ENCODE measurements at regions not wholly inside any gene's neighbourhood (a gene's known extent, or its start where the extent isn't known, plus 50 kb on each side); places are given as distances from the start of the nearest gene placed in this dataset.
A peak's percentile ranks its signal among the peaks of the same experiment; 100 is the strongest.

- Histone ChIP-seq H4K20me1 (ENCODE audit: control insufficient read depth, extremely low read depth, insufficient read depth, low read length) (no peaks in the 10 kb centered on the region), H3K9ac (ENCODE audit: insufficient read depth, low read length) (no peak overlapping the region), H3K4me2 (ENCODE audit: extremely low read depth, insufficient read depth, low read length) (no peak overlapping the region), H3K36me3 (ENCODE audit: control insufficient read depth, insufficient read depth, low read length) (no peaks in the 10 kb centered on the region), H3K4me1 (ENCODE audit: control insufficient read depth, extremely low read depth, insufficient read depth, low read length) (no peaks in the 10 kb centered on the region), H3K79me2 (ENCODE audit: control insufficient read depth, insufficient read depth, low read length) (no peaks in the 10 kb centered on the region), H3K27ac (ENCODE audit: insufficient read depth, low read length) (no peak overlapping the region), H2AFZ (ENCODE audit: low read length) (no peak overlapping the region), H3K9me3 (ENCODE audit: control insufficient read depth, insufficient read depth, low read depth, low read length) (no peaks in the 10 kb centered on the region), H3K4me3 (replicated peaks in 1 of 4; ENCODE audit: control extremely low read depth in 1 of 4, insufficient read depth in 1 of 4, low read depth in 3 of 4, low read length in 4 of 4) (no peak overlapping the region), H3K27me3 (ENCODE audit: control insufficient read depth, insufficient read depth, low read length) (no peaks in the 10 kb centered on the region)
- TF ChIP-seq CTCF (conservative IDR thresholded peaks at IDR 0.05 in 1 of 2, IDR thresholded peaks at IDR 0.05 in 1 of 2; ENCODE audit: low read depth in 1 of 2, low read length in 2 of 2) = no peak
- TF ChIP-seq EZH2 (IDR thresholded peaks at IDR 0.05; ENCODE audit: low read length, missing control alignments) = no peak
- no peak for DNase-seq (ENCODE audit: low read depth in 2 of 2)
Observed at GRCh38 chr12:70176290-70176689, 66.9 kb upstream of the CNOT2 start.

GRCh38 chr12:70177631-70178030, 65.6 kb upstream of the CNOT2 start:
- H3K4me1 ChIP-seq (ENCODE audit: control insufficient read depth, extremely low read depth, insufficient read depth, low read length) = no peaks in the 10 kb centered on the region
- no peaks in the 10 kb centered on the region for H3K79me2 ChIP-seq (ENCODE audit: control insufficient read depth, insufficient read depth, low read length)
- no peak for DNase-seq (ENCODE audit: low read depth in 2 of 2)
- TF ChIP-seq CTCF (conservative IDR thresholded peaks at IDR 0.05 in 1 of 2, IDR thresholded peaks at IDR 0.05 in 1 of 2; ENCODE audit: low read depth in 1 of 2, low read length in 2 of 2) = no peak
- TF ChIP-seq EZH2 (IDR thresholded peaks at IDR 0.05; ENCODE audit: low read length, missing control alignments) = no peak
- H3K4me2 ChIP-seq (ENCODE audit: extremely low read depth, insufficient read depth, low read length) = no peak overlapping the region
- H3K9ac ChIP-seq (ENCODE audit: insufficient read depth, low read length) = no peak overlapping the region
- H3K36me3 ChIP-seq (ENCODE audit: control insufficient read depth, insufficient read depth, low read length) = no peaks in the 10 kb centered on the region
- H3K27me3 ChIP-seq (ENCODE audit: control insufficient read depth, insufficient read depth, low read length) = no peaks in the 10 kb centered on the region
- H4K20me1 ChIP-seq (ENCODE audit: control insufficient read depth, extremely low read depth, insufficient read depth, low read length) = no peaks in the 10 kb centered on the region
- no peak overlapping the region for H2AFZ ChIP-seq (ENCODE audit: low read length)
- H3K4me3 ChIP-seq (replicated peaks in 1 of 4; ENCODE audit: control extremely low read depth in 1 of 4, insufficient read depth in 1 of 4, low read depth in 3 of 4, low read length in 4 of 4) = no peak overlapping the region
- no peak overlapping the region for H3K27ac ChIP-seq (ENCODE audit: insufficient read depth, low read length)
- H3K9me3 ChIP-seq (ENCODE audit: control insufficient read depth, insufficient read depth, low read depth, low read length) = no peaks in the 10 kb centered on the region

DNA sequence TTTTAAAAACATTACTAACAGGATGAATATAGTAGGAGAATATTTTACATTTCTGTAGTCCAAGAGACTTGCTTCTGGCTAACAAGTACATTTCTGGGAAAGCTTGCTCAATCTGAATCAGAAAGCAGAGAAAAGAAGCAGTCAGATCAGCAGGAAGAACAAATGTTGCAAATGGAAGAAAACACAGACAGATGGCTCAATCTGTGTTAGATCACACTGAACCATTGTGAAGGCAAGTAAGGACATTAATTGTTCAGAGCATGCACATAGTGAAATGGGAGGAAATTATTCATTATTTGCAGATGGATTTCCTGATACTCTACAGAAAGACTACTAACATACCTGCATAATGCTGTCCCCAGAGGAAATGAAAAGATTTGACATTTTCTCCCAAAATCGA, 65.2 kb upstream of the CNOT2 start:
- H3K27ac ChIP-seq (ENCODE audit: insufficient read depth, low read length) = no peak overlapping the region
- no peak overlapping the region for H3K9ac ChIP-seq (ENCODE audit: insufficient read depth, low read length)
- no peaks in the 10 kb centered on the region for H3K9me3 ChIP-seq (ENCODE audit: control insufficient read depth, insufficient read depth, low read depth, low read length)
- no peaks in the 10 kb centered on the region for H4K20me1 ChIP-seq (ENCODE audit: control insufficient read depth, extremely low read depth, insufficient read depth, low read length)
- H3K27me3 ChIP-seq (ENCODE audit: control insufficient read depth, insufficient read depth, low read length) = no peaks in the 10 kb centered on the region
- no peak overlapping the region for H3K4me3 ChIP-seq (replicated peaks in 1 of 4; ENCODE audit: control extremely low read depth in 1 of 4, insufficient read depth in 1 of 4, low read depth in 3 of 4, low read length in 4 of 4)
- H3K79me2 ChIP-seq (ENCODE audit: control insufficient read depth, insufficient read depth, low read length) = no peaks in the 10 kb centered on the region
- H3K36me3 ChIP-seq (ENCODE audit: control insufficient read depth, insufficient read depth, low read length) = no peaks in the 10 kb centered on the region
- DNase-seq (ENCODE audit: low read depth in 2 of 2) = peak in 1 of 2 donors; percentile 19
- no peak overlapping the region for H2AFZ ChIP-seq (ENCODE audit: low read length)
- no peaks in the 10 kb centered on the region for H3K4me1 ChIP-seq (ENCODE audit: control insufficient read depth, extremely low read depth, insufficient read depth, low read length)
- no peak for TF ChIP-seq EZH2 (IDR thresholded peaks at IDR 0.05; ENCODE audit: low read length, missing control alignments)
- no peak for TF ChIP-seq CTCF (conservative IDR thresholded peaks at IDR 0.05 in 1 of 2, IDR thresholded peaks at IDR 0.05 in 1 of 2; ENCODE audit: low read depth in 1 of 2, low read length in 2 of 2)
- no peak overlapping the region for H3K4me2 ChIP-seq (ENCODE audit: extremely low read depth, insufficient read depth, low read length)

Measured in fibroblast of lung (primary cell).